Lower leg skin (tissue), 4 donors: ENCODE measurements at regions not wholly inside any gene's neighbourhood (a gene's known extent, or its start where the extent isn't known, plus 50 kb on each side); places are given as distances from the start of the nearest gene placed in this dataset.

Experiments
- DNase-seq, 2 donors: peaks; one replicate each; pipeline ENCODE4 v3.0.0-alpha.2; 2019; ENCODE audit warnings: low spot score in 2 of 2
- H3K4me3 ChIP-seq: fragments of 200-600 bp; sonication (generic); 2 replicates; pipeline ENCODE4 v1.5.1; 2017; ENCODE audit warnings: mild to moderate bottlenecking, low read depth; ENCODE audit not compliant: poor library complexity, severe bottlenecking
- CTCF ChIP-seq, 3 donors: fragments of 450-650 bp; IDR thresholded peaks; one replicate each; pipeline ENCODE4 v1.5.1; 2016; ENCODE audit warnings: antibody characterized with exemption in 3 of 3, mild to moderate bottlenecking in 3 of 3, moderate library complexity in 2 of 3
- POLR2A ChIP-seq, 2 donors: fragments of 450-650 bp; IDR thresholded peaks; one replicate each; pipeline ENCODE4 v1.6.1; 2016 to 2017; ENCODE audit warnings: antibody characterized with exemption in 2 of 2, mild to moderate bottlenecking in 1 of 2, moderate library complexity in 1 of 2
- WGBS, 2 donors: methylation state at CpG; one replicate each; pipeline ENCODE4 v1.1.5; 2018; 5-methylcytosine and 5-hydroxymethylcytosine counted together
- intact Hi-C: fragments of 100-400 bp; cut with DNase I; formaldehyde crosslinking; loops from one replicate; pipeline ENCODE4 v1.15.0; 2023; ENCODE audit warnings: low total_unique reads

GRCh38 chr11:28932940-28933339, 824.8 kb downstream of the METTL15 start:
- TF ChIP-seq CTCF (IDR thresholded peaks at IDR 0.05) (no peak), POLR2A (IDR thresholded peaks at IDR 0.05) (no peak)
- intact Hi-C loops = loop anchor here (5.0 kb wide), 1 partner anchor 379 kb away; no protein-coding TSS in a partner anchor
- no peak for DNase-seq
- 89 to 96% methylated on average over 4 of the region's 4 CpGs for WGBS, 2 donors
- H3K4me3 ChIP-seq = no peak overlapping the region

GRCh38 chr11:28924004-28924403, 815.8 kb downstream of the METTL15 start:
- 76 to 82% methylated on average over 2 of the region's 2 CpGs for WGBS, 2 donors
- no peak for DNase-seq
- intact Hi-C loops = no loop called here
- no peak overlapping the region for H3K4me3 ChIP-seq
- TF ChIP-seq POLR2A (IDR thresholded peaks at IDR 0.05) (no peak), CTCF (IDR thresholded peaks at IDR 0.05) (no peak)

DNA sequence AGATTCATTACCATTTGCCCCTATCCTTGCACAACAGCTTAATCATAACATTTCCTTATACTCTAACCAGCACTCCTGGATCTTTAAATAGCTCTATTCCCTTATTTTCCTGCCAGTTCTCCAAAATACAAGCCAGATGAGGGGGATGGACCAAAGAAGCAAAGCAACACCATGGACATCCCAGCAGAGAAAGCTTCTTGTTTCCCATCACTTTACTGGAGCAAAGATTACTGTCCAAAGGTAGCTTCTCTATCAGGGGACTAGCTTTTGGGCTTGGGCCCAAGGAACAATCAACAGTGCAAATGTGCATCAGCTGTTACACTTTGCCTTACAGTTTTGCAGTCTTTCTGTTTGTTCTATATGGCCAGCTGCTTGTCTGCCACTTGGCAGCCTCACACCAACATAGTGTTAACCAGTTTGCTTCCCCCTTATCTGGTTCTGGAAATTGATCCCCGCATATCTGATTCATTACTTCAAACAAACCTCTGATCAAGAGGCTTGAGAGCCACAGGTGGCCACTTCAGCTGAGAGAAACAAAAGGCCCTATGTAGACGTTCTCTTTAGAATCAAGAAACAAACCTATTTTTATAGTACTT, 814.3 kb downstream of the METTL15 start:
- TF ChIP-seq POLR2A (IDR thresholded peaks at IDR 0.05) (no peak), CTCF (IDR thresholded peaks at IDR 0.05) (no peak)
- intact Hi-C loops = no loop called here
- 67 to 74% methylated on average over 2 of the region's 2 CpGs for WGBS, 2 donors
- no peak overlapping the region for H3K4me3 ChIP-seq
- no peak for DNase-seq

DNA sequence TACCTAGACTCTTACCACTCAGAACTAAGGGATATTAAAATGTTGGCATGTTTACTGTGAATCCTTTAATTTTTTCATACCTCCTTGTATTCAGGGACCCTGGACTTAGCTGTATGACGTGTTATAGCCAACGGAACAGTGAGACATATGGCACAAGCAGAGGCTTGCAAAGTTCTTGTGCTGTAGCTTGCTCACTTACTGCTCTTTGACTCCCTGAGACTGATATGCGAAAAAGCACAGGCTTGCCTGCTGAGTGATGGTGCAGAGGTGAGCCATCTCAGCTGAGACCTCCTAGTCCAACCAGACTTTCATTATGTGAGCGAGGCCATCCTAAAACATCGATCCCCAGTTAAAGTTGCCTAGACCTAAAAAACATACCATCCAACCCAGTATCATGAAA, 811.0 kb downstream of the METTL15 start:
- DNase-seq = no peak
- TF ChIP-seq CTCF (IDR thresholded peaks at IDR 0.05) (no peak), POLR2A (IDR thresholded peaks at IDR 0.05) (no peak)
- WGBS, 2 donors = 65 to 71% methylated on average over 5 of the region's 5 CpGs
- intact Hi-C loops = no loop called here
- no peak overlapping the region for H3K4me3 ChIP-seq

DNA sequence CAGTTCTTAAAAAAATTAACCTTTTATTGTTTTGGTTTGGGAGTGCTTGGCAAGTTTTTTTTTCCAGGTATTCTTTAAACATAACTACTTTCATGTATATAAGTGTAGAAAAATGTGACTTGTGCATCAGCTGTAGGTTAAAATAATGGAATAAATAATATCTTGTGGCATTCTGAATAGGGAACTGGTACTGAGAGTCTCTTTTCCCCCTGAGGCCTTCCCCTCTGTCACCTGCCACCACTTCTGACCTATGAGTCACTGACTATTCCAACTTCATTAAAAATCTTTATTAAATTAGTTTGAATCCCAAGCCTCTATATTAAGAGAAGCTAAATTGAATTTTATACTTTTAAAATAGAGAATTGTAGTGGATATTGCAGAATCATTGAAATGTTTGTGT, 805.7 kb downstream of the METTL15 start:
- no peak for DNase-seq
- intact Hi-C loops = no loop called here
- TF ChIP-seq POLR2A (IDR thresholded peaks at IDR 0.05) (no peak), CTCF (IDR thresholded peaks at IDR 0.05) (no peak)
- no peak overlapping the region for H3K4me3 ChIP-seq

DNA sequence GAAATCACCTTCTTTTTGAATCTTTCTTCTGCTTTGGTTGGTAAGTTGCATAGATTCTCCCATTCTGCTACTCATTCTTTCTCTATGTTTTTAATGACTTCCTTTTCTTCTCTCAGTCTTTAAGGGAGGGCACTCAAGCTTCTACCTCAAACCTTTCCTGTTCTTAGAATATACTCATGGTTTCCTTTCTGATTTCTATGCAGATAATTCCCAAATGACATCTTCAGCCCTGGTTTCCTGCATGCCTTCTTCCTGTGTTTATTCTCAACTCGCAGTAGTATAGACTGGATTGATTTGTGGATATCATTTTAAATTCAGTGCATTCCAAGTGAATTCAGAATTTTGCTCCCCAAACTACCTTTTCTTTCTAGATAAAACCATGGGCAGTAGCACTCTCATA, 803.6 kb downstream of the METTL15 start:
- 61 to 74% methylated on average over 1 of the region's 1 CpG for WGBS, 2 donors
- intact Hi-C loops = no loop called here
- TF ChIP-seq POLR2A (IDR thresholded peaks at IDR 0.05) (no peak), CTCF (IDR thresholded peaks at IDR 0.05) (no peak)
- no peak for DNase-seq
- no peak overlapping the region for H3K4me3 ChIP-seq
